GM19455 (cell line): ENCODE measurements at regions not wholly inside any gene's neighbourhood (a gene's known extent, or its start where the extent isn't known, plus 50 kb on each side); places are given as distances from the start of the nearest gene placed in this dataset.
"Not testable (repeated sequence)": the region's sequence is repeated elsewhere in the genome, so short reads cannot be mapped to it uniquely, and the experiment has no call there.

Experiments used
- ATAC-seq: cut with Tn5 transposase; IDR thresholded peaks from one replicate; pipeline ENCODE4 v1.9.1; 2021; ENCODE audit not compliant: unreplicated experiment

DNA sequence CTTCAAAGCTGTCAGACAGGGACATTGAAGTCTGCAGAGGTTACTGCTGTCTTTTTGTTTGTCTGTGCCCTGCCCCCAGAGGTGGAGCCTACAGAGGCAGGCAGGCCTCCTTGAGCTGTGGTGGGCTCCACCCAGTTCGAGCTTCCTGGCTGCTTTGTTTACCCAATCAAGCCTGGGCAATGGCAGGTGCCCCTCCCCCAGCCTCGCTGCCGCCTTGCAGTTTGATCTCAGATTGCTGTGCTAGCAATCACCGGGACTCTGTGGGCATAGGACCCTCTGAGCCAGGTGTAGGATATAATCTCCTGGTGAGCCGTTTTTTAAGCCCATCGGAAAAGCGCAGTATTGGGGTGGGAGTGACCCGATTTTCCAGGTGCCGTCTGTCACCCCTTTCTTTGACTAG is 586.8 kb downstream of the ARL4A start:
- not testable (repeated sequence) for ATAC-seq

DNA sequence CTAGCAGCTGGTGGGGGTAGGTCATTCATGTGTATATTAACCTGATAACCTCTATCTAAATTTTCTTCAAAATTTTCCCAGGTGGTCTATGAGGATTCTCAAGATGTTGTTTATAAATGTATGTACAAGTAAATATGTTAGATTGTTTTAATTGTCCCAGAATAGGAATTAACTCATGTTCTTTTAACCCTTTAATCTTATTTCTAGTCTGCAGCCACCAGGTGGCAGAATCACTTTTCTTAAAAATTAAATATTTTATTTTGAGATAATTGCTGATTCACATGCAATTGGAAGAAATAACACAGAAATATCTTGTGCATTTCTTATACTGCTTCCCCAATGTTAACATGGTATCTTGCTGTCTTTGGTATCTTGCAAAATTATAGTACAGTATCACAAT is 589.5 kb downstream of the ARL4A start:
- ATAC-seq: no peak

DNA sequence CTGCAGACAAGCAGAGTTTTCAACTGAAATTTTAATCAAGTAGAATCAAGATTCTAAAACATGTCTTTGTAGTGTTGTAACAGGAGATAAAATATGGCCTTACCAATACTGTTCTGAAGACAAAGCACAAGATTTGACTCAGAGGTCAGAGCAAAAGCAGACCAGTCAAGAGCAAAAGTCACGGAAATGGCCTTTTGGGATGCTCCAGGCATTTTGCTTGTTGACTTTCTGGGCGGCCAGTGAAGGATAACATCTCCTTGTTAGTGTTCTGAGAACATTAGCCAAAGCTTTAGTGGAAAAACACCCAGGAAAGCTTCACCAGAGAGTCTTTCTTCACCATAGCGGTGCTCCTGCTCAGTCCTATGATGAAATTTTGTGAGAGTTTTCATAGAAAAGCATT is 590.6 kb downstream of the ARL4A start:
- no peak for ATAC-seq

DNA sequence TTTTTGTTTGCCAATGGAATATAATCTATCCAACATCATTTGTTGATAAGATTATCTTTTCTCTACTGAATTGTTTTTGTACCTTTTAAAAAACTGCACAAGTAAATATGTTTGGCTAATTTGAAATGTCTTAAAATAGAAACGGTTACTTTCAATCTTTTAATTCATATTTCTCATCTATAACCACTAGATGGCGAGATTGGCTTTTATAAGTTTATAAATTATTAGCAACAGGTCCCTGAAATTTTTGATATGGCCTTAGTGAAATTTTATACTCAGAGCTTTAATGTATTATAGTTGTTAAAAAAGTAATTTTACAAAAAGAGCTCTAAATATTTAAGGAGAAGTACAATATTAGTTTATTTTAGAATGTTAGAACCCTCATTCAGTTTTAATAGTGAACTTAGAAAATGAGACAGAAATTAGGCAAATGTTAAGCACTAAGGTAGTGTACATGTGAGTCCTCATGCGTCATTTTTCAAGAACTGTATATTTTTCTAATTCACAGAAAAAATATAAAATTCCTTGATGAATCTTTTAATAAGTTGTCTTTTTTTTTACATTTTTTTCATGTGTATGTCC is 592.5 kb downstream of the ARL4A start:
- no peak for ATAC-seq

DNA sequence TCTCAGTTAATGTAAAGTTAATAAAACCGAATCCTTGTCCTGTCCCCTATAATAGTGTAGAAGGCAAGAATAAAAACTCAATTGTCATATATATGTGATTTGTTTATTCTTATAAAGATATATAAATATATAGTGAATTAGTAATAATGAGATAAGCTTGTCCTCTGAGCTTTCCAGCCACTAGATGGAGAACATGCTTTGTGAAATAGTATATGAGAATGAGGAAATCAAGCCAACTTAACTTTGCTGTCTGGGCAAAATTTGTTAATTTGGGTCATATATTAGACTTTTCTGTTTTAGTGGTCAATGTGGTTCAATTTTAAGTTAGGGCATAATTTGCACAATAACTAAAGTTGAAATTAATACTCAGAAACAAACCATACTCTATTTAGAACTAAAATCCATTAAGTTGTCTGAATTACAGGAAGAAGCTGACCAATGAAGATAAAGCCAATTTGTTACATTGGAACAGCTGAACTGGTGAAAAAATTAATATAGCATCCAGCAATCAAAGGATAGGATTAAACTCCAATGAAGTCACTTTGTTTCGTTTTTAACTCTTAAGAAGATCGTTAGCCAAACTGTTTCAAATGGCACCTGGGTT is 595.0 kb downstream of the ARL4A start:
- no peak for ATAC-seq

DNA sequence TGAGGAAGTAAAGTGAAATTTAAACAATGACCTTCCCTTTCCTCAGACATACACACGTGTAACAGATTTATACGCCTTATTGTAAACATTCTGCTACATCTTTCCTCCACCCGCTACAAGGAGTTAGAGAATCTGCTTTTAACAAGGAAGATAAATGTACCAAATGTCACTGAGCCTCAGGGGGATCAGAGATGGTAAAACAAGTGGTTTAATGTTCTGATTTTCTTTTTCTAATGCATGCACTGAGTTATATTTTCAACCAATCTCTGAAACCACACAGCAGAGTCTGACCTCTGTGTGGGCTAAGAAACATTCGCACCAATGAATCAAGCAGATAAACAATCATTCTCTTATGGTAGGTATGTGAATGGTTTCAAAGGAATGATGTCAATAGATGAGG is 599.5 kb downstream of the ARL4A start:
- no peak for ATAC-seq

DNA sequence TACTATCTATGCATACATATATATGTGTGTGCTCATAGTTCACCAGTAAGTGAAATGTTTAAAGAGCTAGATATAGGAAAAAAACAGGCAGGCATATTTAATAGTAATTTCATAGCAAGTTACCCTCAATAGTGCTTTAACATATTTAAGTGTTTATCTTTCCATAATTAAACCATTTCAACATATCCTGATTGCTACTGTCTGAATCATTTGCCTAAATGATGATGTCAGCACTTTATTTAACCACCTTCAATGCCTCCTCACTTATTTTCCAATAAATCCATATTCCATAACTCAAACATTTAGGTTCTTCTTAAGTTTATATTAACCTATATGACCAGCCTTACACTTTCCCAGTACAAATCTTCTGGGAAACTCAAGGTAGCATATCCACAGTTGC is 601.1 kb downstream of the ARL4A start:
- no peak for ATAC-seq

DNA sequence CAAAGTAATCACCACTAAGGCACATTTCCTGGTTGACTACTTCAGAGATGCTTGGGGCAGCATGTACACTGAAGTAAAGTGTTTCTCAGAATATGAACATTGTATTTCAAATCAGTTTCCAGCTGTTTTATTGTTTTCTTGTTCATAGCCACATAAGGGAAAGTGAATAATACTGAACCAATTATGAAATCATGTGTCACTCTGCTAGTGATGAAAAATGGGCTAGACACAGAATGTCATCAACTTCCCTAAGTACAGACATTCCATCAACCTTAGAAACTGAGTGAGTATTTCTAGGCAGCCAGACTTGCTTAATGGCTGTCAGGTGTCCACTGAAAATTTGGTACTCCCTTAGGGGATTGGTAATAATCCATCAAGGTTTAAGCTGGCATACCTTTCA is 603.5 kb downstream of the ARL4A start:
- no peak for ATAC-seq

DNA sequence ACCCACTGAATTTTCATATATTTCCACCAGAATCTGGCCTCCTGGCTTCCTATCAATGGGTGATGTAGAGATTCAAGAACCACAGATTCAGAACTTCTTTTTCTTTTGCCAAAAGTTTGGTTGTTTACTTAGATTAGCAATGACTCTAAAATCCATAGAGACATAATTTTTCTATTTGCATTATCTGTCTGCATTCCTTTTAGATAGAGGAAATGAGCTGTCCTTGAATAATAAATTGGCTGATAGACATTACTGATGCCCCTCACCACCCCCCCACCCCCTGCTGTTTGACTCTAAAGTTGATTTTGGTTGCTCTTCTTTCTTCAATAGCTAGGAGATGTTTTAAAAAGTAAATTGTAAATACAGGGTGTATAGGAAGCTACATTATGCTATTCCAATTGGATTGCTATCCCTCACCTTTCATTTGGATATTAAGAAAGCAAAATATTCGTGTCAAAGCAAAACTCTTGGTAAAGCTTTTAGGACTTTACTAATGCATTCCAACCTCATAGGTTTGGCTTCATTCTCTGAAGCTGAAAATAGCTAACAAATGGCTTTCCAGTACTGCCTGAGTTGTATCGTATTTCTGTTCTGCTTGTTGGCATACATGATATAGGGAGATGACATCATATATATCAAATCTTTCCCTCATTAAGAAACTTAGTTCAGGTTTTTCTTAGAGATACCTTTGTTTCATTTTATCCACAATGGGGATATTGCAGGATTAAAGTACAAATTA is 606.0 kb downstream of the ARL4A start:
- no peak for ATAC-seq

DNA sequence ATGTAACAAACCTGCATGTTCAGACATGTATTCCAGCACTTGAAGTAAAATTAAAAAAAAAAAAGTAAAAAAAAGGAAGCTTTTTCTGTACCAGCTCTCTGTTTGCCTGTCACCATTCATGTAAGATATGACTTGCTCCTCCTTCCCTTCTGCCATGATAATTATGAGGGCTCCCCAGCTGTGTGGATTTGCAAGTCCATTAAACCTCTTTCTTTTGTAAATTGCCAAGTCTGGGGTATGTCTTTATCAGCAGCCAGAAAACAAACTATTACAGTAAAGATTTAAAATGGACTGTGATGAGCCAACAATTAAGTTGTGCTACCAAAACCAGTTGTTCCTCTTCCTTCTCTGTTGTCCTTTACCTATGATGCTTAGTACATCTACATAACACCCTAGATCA is 619.6 kb downstream of the ARL4A start:
- ATAC-seq: no peak

DNA sequence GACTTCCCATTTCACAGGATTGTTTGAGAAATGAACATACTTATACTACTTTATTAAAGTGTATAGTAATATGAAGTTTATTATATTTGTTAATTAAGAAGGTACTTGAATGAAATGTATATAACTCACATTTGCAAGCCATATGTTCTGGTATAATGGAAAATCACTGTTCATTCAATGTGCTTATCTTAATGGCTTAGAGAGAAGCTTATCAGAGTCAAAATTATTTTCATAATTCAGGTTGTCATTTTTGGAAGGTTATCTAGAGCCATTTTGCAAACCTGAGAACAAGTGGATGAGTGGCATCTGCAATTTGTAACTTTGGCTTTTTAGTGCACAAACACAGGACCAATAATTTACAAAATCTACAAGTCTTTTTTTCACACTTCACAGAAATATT is 621.0 kb downstream of the ARL4A start:
- ATAC-seq: no peak

DNA sequence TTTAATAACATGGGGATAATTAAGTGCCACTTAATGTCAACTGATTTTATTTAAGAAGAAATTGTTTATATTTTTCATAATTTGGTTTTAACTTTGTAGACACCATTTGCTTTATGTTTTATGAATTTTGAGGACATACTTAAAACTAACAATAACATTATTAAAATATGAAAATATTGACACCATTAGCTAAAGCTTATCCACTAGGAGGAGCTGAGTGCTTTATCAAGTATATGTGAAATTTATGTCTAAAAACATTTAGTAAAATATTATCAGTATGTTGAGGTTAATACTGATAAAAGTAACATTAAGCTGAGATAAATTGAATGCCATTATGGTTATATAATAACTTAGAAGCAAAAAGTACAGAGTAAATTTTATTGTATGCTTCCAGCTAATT is 622.1 kb downstream of the ARL4A start:
- ATAC-seq: no peak

DNA sequence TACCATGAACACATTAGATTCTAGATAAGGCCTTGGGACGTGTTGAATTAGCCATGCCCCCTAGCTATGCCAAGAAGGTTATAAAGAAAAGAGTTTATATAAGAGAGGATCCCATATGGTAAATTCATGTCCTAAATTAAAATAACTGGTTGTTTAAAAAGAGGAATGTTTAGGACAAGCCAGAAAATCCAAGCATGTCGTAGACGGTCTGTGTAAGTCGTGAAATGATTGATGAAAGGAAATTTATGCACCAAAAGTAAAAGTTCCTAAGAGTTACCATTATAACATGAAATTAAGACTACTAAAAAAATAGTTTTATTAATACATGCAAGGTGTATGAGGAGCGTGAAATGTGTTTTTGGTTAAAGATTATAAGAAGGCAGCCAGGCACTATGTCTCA is 624.9 kb downstream of the ARL4A start:
- no peak for ATAC-seq

DNA sequence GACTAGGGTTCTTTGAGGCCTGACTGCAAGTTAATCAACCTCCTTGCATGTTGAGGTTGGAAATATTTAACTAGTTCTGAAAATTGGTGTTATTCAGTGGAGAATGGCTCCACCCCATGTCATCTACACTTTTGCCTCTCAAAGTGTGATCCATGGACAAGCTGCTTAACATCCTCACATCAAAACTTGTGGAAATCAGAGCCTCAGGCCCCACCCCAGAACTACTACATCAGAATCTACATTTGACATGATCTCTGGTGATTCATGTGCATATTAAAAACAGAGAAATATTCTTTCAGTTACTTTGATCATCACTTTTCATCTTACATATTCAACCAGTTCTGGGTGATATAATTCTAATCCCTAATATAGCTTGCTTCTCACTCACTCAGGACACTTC is 632.9 kb downstream of the ARL4A start:
- no peak for ATAC-seq

DNA sequence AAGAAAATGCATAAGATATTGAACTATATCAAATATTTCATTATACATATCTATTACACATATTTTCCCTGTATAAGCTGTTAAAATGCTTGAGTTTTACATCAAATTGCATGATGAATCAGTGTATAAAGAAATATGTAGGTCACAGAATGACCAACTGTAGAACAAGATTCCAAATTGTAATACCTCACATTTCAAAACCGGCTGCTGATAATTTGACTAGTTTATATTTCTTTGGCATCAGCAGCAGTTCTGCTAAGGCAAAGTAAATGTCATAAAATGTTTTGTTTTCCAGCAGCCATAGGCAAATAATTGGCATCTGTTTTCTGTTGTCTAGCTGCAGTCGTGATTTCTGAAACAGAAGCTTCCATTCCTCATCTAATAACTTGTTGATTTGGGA is 633.9 kb downstream of the ARL4A start:
- ATAC-seq: no peak

DNA sequence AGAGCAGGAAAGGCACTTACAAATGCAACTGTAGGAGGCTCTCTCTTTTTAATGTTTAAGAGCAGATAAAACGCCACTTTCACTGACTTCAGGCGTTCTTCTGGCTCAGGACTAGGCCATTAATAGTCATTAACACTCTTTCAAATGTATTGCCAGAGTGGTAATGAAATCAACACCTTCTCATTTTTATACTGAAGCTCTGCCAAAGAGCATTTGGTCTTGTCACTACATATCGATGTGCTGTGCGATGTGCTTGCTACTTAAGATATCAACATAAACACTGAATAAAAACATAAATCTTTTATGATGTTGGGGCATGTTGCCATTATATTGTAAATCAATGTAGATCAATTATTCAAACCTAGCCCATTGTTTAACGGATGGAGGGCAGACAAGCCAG is 634.7 kb downstream of the ARL4A start:
- no peak for ATAC-seq

DNA sequence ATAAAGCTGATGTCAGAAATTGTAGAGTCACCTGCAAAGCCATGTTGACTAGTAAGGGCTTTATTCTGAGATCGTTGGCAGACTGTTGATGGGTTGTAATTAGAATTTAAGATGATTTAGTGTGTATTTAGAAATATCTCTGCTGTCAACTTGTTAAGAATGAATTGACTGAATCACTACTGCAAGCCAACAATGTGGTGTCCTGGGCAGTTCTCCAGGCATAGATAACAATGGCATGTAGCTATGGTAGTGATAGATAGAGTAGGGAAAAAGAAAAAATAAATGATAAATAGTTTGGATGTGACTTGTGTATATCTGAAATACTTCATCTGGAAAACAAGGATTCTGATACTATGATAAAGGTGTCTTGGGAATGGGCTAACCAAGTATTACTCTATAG is 640.2 kb downstream of the ARL4A start:
- ATAC-seq: no peak

DNA sequence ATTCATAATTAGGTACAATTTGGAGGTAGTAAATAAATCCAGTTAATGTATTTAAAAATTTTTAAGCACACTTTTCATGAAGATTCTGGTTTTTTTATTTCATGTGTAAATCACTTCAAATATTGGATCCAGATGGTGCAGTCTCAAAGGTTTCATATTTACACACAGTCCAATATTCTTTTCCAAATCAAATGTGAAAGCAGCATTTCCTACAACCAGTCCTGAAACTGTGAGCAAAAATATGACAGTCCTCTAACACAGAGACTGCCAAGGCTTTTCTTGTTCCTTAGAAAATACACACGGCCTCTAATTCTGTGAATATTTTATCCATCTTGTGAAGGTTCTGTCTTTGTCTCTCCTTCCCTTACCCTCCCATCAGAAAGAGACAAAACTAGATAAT is 645.9 kb downstream of the ARL4A start:
- ATAC-seq: no peak

DNA sequence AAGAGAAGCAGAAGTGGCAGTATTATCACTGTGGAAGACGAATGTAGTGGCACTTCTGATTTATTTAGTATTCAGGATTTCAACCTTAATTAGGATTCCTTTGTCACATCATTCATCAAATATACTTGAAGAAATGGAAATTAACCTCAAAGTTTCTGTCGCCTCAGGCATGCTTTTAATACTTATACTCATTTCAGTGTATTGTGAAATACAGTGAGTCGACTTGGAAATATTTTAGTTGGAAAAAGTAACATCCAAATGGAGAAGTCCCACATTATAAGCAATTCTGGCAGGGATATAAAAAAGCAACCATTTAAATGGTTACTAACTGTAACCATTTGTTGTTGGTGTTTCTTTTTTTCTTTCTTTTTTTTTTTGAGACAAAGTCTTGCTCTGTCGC is 648.8 kb downstream of the ARL4A start:
- ATAC-seq: no peak

DNA sequence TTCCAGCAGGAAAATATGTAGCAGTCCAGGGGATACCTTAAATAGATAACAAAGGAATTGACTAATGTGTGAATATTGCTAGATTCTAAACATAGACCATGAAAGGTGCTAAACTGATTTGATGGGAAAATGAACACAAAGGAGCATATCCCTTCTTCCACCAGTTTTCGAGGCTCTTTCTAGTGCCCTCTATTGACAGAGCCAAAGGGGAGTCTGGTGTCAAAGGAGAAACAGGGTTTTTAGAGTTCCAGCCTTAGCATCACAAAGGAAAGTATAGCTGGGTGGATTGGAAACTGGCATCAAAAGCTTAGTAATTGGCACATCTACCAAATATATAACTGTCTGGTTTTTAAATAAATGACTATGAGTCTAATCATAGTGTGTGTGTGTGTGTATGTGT is 636.8 kb downstream of the ETV1 start:
- no peak for ATAC-seq

DNA sequence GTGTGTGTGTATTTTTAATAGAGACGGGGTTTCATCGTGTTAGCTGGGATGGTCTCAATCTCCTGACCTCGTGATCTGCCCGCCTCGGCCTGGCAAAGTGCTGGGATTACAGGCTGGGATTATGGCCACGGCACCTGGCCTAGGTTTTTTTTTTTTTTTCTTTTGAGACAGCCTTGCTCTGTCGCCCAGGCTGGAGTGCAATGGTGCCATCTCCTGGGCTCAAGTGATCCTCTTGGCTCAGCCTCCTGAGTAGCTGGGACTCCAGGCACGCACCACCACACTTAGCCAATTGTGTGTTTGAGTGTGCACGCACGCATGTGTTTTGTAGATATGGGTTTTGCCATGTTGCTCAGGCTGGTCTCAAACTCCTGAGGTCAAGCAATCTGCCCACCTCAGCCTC is 629.8 kb downstream of the ETV1 start:
- ATAC-seq: no peak

DNA sequence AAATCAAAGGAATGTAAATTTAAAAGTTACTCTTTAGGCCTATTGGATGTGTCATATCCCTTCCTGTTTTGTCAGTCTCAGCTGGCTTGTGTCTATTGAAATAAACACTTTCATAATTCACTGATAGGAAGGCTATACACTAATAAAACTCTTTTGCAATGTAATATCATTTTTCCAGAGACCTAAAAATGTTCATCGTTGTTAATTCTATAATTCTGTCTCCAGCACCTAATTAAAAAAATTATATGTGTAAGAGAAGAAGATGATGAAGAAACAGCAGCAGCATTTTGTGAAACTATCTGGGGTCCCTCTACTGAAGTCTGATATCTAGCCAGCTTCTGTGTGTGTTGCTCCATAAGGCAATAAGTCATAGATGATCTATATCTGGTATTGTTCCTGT is 602.7 kb downstream of the ETV1 start:
- ATAC-seq: no peak

DNA sequence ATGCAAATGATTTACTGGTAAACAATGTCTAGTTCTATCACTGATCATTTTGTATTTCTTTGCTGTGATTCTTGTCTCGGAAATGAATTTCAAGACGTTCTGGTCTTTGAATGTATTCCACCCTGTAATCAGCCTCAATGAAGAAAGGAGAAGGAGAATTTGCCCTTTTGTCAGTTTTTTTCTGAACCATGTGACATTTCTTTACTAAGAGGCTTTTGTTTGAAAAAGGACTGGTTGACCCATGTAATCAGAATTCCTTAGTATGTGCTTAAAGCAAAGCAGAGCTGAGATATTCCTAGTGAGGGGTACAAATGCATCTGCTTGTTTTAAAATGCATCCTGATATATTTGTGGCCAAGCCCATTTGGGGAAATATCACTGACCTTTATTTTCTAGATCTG is 581.6 kb downstream of the ETV1 start:
- no peak for ATAC-seq
